ENCODE measurements at regions not wholly inside any gene's neighbourhood (a gene's known extent, or its start where the extent isn't known, plus 50 kb on each side); places are given as distances from the start of the nearest gene placed in this dataset.

GRCh38 chr2:120619579-120619978 lies 116.1 kb upstream of the GLI2 start:
- TF ChIP-seq POLR2AphosphoS5 (IDR thresholded peaks at IDR 0.05) = no peak
- TF ChIP-seq POLR2A (IDR thresholded peaks at IDR 0.05) = no peak
- no peak for TF ChIP-seq CTCF (IDR thresholded peaks at IDR 0.05)
- no peak for DNase-seq (ENCODE audit: low spot score in 2 of 2)
- Histone ChIP-seq H3K4me1 (no peaks in the 10 kb centered on the region), H3K36me3 (no peaks in the 10 kb centered on the region), H3K9me3 (no peaks in the 10 kb centered on the region), H3K4me3 (no peak overlapping the region), H3K27me3 (no peaks in the 10 kb centered on the region), H3K27ac (no peak overlapping the region)
- intact Hi-C loops (cut with DNase I; ENCODE audit: low total_unique reads) = no loop called here

DNA sequence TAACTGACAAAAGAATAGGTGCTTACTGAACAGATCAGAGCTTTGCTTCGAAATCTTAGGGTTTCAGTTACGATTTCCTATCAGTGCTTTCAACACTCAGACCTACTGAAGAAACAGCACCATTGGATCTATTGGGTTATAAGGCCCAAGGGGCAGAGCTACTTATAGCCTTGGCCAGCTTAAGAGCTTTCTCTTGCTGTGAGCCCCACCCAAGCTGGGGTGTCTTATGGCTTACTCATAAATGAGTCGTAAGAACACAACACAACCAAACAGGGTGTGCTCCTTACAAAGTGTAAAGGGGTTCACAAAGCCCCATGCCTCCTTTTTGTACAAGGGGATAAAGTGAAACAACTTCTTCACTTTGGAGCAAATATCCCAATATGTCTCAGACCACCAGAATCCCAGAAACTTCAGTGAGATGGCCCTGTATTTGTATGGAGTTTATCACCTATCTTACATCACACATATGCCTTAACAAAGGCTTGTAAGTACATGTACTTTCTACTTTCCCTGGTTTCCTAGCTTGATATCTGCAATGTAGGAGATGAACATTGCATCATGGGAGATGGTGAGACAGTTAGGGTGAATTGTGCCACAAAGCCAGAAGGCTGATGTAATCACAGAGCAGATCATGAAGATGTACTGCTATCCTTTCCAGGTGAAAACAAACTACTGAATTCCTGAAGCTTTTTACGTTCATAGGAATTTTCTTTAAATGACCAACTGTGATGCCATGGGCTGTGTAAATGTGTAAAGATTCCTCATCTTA lies 115.5 kb upstream of the GLI2 start:
- TF ChIP-seq CTCF (IDR thresholded peaks at IDR 0.05) (no peak), POLR2A (IDR thresholded peaks at IDR 0.05) (no peak), POLR2AphosphoS5 (IDR thresholded peaks at IDR 0.05) (no peak)
- no peaks in the 10 kb centered on the region for H3K9me3 ChIP-seq
- H3K4me3 ChIP-seq = no peak overlapping the region
- no peaks in the 10 kb centered on the region for H3K4me1 ChIP-seq
- intact Hi-C loops (cut with DNase I; ENCODE audit: low total_unique reads) = no loop called here
- no peak overlapping the region for H3K27ac ChIP-seq
- no peaks in the 10 kb centered on the region for H3K36me3 ChIP-seq
- DNase-seq (ENCODE audit: low spot score in 2 of 2) = no peak
- no peaks in the 10 kb centered on the region for H3K27me3 ChIP-seq

GRCh38 chr2:120622159-120622869 lies 113.4 kb upstream of the GLI2 start:
- Histone ChIP-seq H3K36me3 (no peaks in the 10 kb centered on the region), H3K9me3 (no peaks in the 10 kb centered on the region), H3K27me3 (no peaks in the 10 kb centered on the region), H3K4me3 (no peak overlapping the region), H3K4me1 (no peaks in the 10 kb centered on the region), H3K27ac (no peak overlapping the region)
- intact Hi-C loops (cut with DNase I; ENCODE audit: low total_unique reads) = no loop called here
- TF ChIP-seq CTCF (IDR thresholded peaks at IDR 0.05) = no peak
- no peak for TF ChIP-seq POLR2A (IDR thresholded peaks at IDR 0.05)
- TF ChIP-seq POLR2AphosphoS5 (IDR thresholded peaks at IDR 0.05) = no peak
- DNase-seq (ENCODE audit: low spot score in 2 of 2) = peak in 1 of 2 donors; percentile 44

DNA sequence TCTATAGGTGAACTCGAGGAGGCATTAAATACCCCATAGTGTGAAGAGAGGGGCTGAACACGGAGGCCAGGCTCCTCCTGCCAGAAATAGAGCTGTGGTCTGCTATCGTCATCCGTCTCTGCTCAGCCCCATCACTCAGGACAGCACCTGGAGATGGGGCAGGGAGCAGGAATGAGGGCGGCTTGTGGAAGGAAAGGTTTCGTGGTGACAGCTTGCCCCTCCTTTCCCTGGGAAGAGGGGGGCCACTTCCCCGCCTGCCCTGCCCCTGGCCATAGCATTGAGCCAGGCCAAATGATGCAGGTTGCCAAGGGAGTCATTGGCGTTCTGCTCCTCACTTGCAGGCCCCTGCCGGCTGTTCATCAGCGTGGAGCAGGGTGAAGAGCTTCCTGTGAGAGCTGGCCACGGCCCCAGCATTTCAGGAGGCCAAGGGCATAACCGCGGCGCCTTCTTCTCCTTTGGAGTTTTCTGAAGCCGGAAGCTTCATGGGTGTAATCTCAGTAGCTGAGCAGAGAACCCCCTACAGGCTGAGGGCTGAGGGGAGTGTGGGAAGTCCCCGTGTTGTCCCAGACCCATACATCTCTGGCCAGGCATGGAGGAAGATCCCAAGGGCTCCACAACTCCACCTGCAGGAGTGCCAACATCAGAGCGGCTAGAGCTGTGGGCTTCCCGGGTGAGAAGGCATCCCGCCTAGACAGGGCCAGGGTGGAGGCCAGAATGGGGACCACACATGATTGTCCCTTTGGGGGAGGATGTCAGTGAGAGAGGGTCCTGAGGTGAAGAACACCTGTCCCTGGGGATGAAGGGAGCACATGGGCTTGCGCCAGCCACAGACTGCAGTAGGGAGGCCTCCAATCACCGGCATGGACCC lies 112.5 kb upstream of the GLI2 start:
- intact Hi-C loops (cut with DNase I; ENCODE audit: low total_unique reads) = no loop called here
- Histone ChIP-seq H3K4me1 (no peaks in the 10 kb centered on the region), H3K9me3 (no peaks in the 10 kb centered on the region), H3K4me3 (no peak overlapping the region), H3K27me3 (no peaks in the 10 kb centered on the region), H3K36me3 (no peaks in the 10 kb centered on the region), H3K27ac (no peak overlapping the region)
- TF ChIP-seq POLR2AphosphoS5 (IDR thresholded peaks at IDR 0.05) (no peak), CTCF (IDR thresholded peaks at IDR 0.05) (no peak), POLR2A (IDR thresholded peaks at IDR 0.05) (no peak)
- DNase-seq (ENCODE audit: low spot score in 2 of 2) = no peak
